ENCODE measurements at regions not wholly inside any gene's neighbourhood (a gene's known extent, or its start where the extent isn't known, plus 50 kb on each side); places are given as distances from the start of the nearest gene placed in this dataset.

DNA sequence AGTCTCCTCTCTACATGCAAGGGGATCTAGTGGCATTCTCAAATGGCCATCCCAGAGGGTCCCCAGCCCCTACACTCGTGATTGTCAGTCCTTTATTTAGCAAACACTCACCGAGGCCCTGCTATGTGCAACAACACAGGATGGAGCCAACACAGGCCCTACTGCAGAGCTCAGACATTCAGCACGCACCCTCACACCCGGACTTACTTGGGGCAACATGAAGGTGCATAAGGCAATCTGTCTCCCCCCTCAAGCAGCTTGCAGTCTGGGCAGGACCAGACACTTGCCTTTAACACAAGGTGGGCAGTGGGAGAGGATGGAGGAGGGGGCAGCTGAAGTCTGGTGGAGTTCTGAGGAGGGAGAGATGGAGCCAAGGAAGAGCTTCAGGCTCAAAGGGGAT lies 258.4 kb downstream of the XXYLT1 start:
- H3K27ac ChIP-seq (ENCODE audit: low read depth, low read length, poor library complexity, severe bottlenecking), result no peak overlapping the region
- H3K36me3 ChIP-seq (ENCODE audit: insufficient read depth, low read length, poor library complexity, severe bottlenecking), result no peaks in the 10 kb centered on the region
- H3K27me3 ChIP-seq (replicated peaks; ENCODE audit: insufficient read depth, low read depth, low read length, poor library complexity), result no peaks in the 10 kb centered on the region
- DNase-seq (ENCODE audit: low spot score), result no peak
- peaks cover 4% of the 10 kb centered on the region for H3K4me1 ChIP-seq (ENCODE audit: insufficient read depth, low read length, poor library complexity, severe bottlenecking)
- BruUV-seq (replicated peaks), result no TSS peak
- POLR2A ChIA-PET (ENCODE audit: low non-redundant PET), result no interaction called here
- H3K9me3 ChIP-seq (ENCODE audit: low read depth, low read length, poor library complexity, severe bottlenecking), result no peaks in the 10 kb centered on the region
- CTCF ChIA-PET, result no interaction called here
- intact Hi-C loops (cut with micrococcal nuclease; ENCODE audit: unreplicated experiment), result no loop called here
- no peak overlapping the region for H3K4me3 ChIP-seq (ENCODE audit: low read depth, low read length, poor library complexity, severe bottlenecking)
- no peak for TF ChIP-seq EZH2 (IDR thresholded peaks at IDR 0.05; ENCODE audit: borderline replicate concordance, low read depth, low read length, poor library complexity, severe bottlenecking)
- TF ChIP-seq, protein P1, sequence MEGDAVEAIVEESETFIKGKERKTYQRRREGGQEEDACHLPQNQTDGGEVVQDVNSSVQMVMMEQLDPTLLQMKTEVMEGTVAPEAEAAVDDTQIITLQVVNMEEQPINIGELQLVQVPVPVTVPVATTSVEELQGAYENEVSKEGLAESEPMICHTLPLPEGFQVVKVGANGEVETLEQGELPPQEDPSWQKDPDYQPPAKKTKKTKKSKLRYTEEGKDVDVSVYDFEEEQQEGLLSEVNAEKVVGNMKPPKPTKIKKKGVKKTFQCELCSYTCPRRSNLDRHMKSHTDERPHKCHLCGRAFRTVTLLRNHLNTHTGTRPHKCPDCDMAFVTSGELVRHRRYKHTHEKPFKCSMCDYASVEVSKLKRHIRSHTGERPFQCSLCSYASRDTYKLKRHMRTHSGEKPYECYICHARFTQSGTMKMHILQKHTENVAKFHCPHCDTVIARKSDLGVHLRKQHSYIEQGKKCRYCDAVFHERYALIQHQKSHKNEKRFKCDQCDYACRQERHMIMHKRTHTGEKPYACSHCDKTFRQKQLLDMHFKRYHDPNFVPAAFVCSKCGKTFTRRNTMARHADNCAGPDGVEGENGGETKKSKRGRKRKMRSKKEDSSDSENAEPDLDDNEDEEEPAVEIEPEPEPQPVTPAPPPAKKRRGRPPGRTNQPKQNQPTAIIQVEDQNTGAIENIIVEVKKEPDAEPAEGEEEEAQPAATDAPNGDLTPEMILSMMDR (conservative IDR thresholded peaks at IDR 0.05; ENCODE audit: low read depth, low read length), result no peak

DNA sequence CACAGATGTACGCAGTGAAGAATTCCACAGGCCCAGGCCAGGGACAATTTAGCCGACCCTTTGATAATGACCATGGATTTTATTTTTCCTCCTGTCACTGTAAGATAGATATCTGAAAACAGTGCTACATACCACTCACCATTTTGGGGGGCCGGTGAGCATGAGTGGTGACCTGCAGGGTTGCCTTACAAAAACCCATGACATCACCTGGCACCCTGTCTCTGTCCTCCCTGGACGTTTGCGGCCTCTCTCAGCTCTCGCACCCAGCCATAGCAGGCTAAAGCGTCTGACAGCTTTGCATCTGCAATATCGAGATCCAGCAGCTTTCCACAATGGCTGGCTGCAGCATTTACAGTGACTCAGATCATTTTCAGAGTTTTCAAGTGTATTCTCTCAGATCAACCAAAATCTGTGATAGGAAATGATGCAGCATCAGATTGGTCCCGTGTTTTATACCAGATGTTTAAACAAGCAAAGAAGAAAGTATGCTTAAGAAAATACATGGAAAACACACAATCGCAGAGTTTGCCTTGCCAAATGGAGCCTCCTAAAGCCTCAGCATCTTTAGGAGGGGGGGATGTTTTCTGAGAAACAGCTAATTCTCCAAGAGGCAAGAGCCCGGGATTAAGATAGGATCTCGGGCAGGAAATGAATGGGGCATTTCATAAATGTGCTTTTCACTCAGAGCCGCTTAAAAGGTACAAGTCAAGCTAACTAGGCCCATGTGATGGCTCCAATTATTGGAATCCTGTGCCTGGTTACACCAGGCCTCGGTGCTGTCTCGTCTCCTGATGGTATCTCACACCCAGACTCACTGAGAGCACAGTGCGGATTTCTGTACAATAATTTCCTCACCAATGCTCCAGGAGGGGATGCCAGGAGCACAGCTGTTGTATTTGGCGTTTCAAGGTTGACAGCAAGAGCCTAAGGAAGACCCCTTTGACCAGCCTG lies 257.3 kb downstream of the XXYLT1 start:
- Histone ChIP-seq H3K4me3 (ENCODE audit: low read depth, low read length, poor library complexity, severe bottlenecking) (no peak overlapping the region), H3K4me1 (ENCODE audit: insufficient read depth, low read length, poor library complexity, severe bottlenecking) (no peaks in the 10 kb centered on the region), H3K9me3 (ENCODE audit: low read depth, low read length, poor library complexity, severe bottlenecking) (no peaks in the 10 kb centered on the region), H3K27me3 (replicated peaks; ENCODE audit: insufficient read depth, low read depth, low read length, poor library complexity) (no peaks in the 10 kb centered on the region), H3K27ac (ENCODE audit: low read depth, low read length, poor library complexity, severe bottlenecking) (no peak overlapping the region), H3K36me3 (ENCODE audit: insufficient read depth, low read length, poor library complexity, severe bottlenecking) (no peaks in the 10 kb centered on the region)
- TF ChIP-seq, protein P1 (conservative IDR thresholded peaks at IDR 0.05; ENCODE audit: low read depth, low read length), result no peak
- no peak for TF ChIP-seq EZH2 (IDR thresholded peaks at IDR 0.05; ENCODE audit: borderline replicate concordance, low read depth, low read length, poor library complexity, severe bottlenecking)
- POLR2A ChIA-PET (ENCODE audit: low non-redundant PET), result no interaction called here
- CTCF ChIA-PET, result no interaction called here
- DNase-seq (ENCODE audit: low spot score), result no peak
- BruUV-seq (replicated peaks), result no TSS peak
- intact Hi-C loops (cut with micrococcal nuclease; ENCODE audit: unreplicated experiment), result no loop called here

GRCh38 chr3:195015021-195015420 lies 255.9 kb downstream of the XXYLT1 start:
- no peak for DNase-seq (ENCODE audit: low spot score)
- Histone ChIP-seq H3K9me3 (ENCODE audit: low read depth, low read length, poor library complexity, severe bottlenecking) (no peaks in the 10 kb centered on the region), H3K4me3 (ENCODE audit: low read depth, low read length, poor library complexity, severe bottlenecking) (no peak overlapping the region), H3K27ac (ENCODE audit: low read depth, low read length, poor library complexity, severe bottlenecking) (no peak overlapping the region), H3K4me1 (ENCODE audit: insufficient read depth, low read length, poor library complexity, severe bottlenecking) (no peaks in the 10 kb centered on the region), H3K27me3 (replicated peaks; ENCODE audit: insufficient read depth, low read depth, low read length, poor library complexity) (no peaks in the 10 kb centered on the region), H3K36me3 (ENCODE audit: insufficient read depth, low read length, poor library complexity, severe bottlenecking) (no peaks in the 10 kb centered on the region)
- TF ChIP-seq, protein P1 (conservative IDR thresholded peaks at IDR 0.05; ENCODE audit: low read depth, low read length), result no peak
- TF ChIP-seq EZH2 (IDR thresholded peaks at IDR 0.05; ENCODE audit: borderline replicate concordance, low read depth, low read length, poor library complexity, severe bottlenecking), result no peak
- intact Hi-C loops (cut with micrococcal nuclease; ENCODE audit: unreplicated experiment), result no loop called here
- ChIA-PET POLR2A (ENCODE audit: low non-redundant PET) (interaction anchor here (0.5 kb wide), 1 partner anchor 287 kb away, joined by 5 read pairs; no protein-coding TSS in a partner anchor), CTCF (no interaction called here)
- BruUV-seq (replicated peaks), result no TSS peak
